Duodenal mucosa (tissue), 2 donors: ENCODE measurements at regions not wholly inside any gene's neighbourhood (a gene's known extent, or its start where the extent isn't known, plus 50 kb on each side); places are given as distances from the start of the nearest gene placed in this dataset.
"Not testable (repeated sequence)": the region's sequence is repeated elsewhere in the genome, so short reads cannot be mapped to it uniquely, and the experiment has no call there.

Source experiments
- H3K27ac ChIP-seq: one replicate; pipeline ENCODE4 v1.7.0; 2013; ENCODE audit warnings: low read depth, low read length
- H3K27me3 ChIP-seq, 2 donors: one replicate each; pipeline ENCODE4 v1.7.0; 2013; ENCODE audit warnings: low read length in 2 of 2, control low read depth in 1 of 2; ENCODE audit not compliant: insufficient read depth in 2 of 2, control insufficient read depth in 1 of 2
- H3K36me3 ChIP-seq, 2 donors: one replicate each; pipeline ENCODE4 v1.7.0; 2013; ENCODE audit warnings: low read length in 2 of 2, control low read depth in 1 of 2; ENCODE audit not compliant: insufficient read depth in 2 of 2, control insufficient read depth in 1 of 2
- H3K4me1 ChIP-seq, 2 donors: one replicate each; pipeline ENCODE4 v1.7.0; 2013; ENCODE audit warnings: low read length in 2 of 2, control low read depth in 1 of 2; ENCODE audit not compliant: insufficient read depth in 2 of 2, control insufficient read depth in 1 of 2
- H3K4me3 ChIP-seq, 2 donors: one replicate each; pipeline ENCODE4 v1.7.0; 2013; ENCODE audit warnings: low read length in 2 of 2, low read depth in 1 of 2
- H3K9ac ChIP-seq, 2 donors: one replicate each; pipeline ENCODE4 v1.7.0; 2013; ENCODE audit warnings: low read length in 2 of 2, low read depth in 1 of 2
- H3K9me3 ChIP-seq, 2 donors: one replicate each; pipeline ENCODE4 v1.7.0; 2013; ENCODE audit warnings: low read length in 2 of 2, control low read depth in 1 of 2; ENCODE audit not compliant: control insufficient read depth in 1 of 2

GRCh38 chr7:29699723-29700122 lies 106.6 kb upstream of the WIPF3 start:
- H3K27ac ChIP-seq, H3K9ac ChIP-seq, H3K4me1 ChIP-seq: not testable (repeated sequence)

GRCh38 chr7:29701540-29701939 lies 104.8 kb upstream of the WIPF3 start:
- H3K27me3 ChIP-seq, H3K27ac ChIP-seq, H3K9me3 ChIP-seq, H3K4me1 ChIP-seq, H3K4me3 ChIP-seq, H3K36me3 ChIP-seq, H3K9ac ChIP-seq: not testable (repeated sequence)

More at GRCh38 chr7:29699723-29700122, 106.6 kb upstream of the WIPF3 start:
- not testable (repeated sequence) for H3K36me3 ChIP-seq, H3K9me3 ChIP-seq, H3K4me3 ChIP-seq, H3K27me3 ChIP-seq

- not testable (repeated sequence) for H3K27ac ChIP-seq, H3K27me3 ChIP-seq, H3K9me3 ChIP-seq, H3K36me3 ChIP-seq, H3K4me1 ChIP-seq, H3K4me3 ChIP-seq, H3K9ac ChIP-seq
Measured at GRCh38 chr7:29703830-29704229, 102.5 kb upstream of the WIPF3 start.

GRCh38 chr7:29709002-29709401 lies 97.3 kb upstream of the WIPF3 start:
- not testable (repeated sequence) for H3K9me3 ChIP-seq, H3K36me3 ChIP-seq, H3K27ac ChIP-seq, H3K27me3 ChIP-seq, H3K4me3 ChIP-seq, H3K4me1 ChIP-seq, H3K9ac ChIP-seq

- H3K9me3 ChIP-seq, H3K27ac ChIP-seq, H3K36me3 ChIP-seq, H3K4me1 ChIP-seq, H3K4me3 ChIP-seq, H3K9ac ChIP-seq, H3K27me3 ChIP-seq: not testable (repeated sequence)
Measured at GRCh38 chr7:29723127-29723526, 83.2 kb upstream of the WIPF3 start.

- no peak overlapping the region for H3K4me3 ChIP-seq
- H3K9me3 ChIP-seq: no peaks in the 10 kb centered on the region
- H3K27ac ChIP-seq: no peak overlapping the region
- no peaks in the 10 kb centered on the region for H3K36me3 ChIP-seq
- H3K4me1 ChIP-seq: no peaks in the 10 kb centered on the region
- no peaks in the 10 kb centered on the region for H3K27me3 ChIP-seq
- H3K9ac ChIP-seq: no peak overlapping the region
Measured at GRCh38 chr7:29723599-29723998, 82.7 kb upstream of the WIPF3 start.

GRCh38 chr7:29729534-29730165 lies 76.7 kb upstream of the WIPF3 start:
- H3K4me3 ChIP-seq, H3K27me3 ChIP-seq, H3K4me1 ChIP-seq, H3K9ac ChIP-seq, H3K9me3 ChIP-seq, H3K36me3 ChIP-seq, H3K27ac ChIP-seq: not testable (repeated sequence)

GRCh38 chr7:29734246-29734731 lies 72.0 kb upstream of the WIPF3 start:
- no peaks in the 10 kb centered on the region for H3K27me3 ChIP-seq

GRCh38 chr7:29747645-29748245 lies 58.6 kb upstream of the WIPF3 start:
- not testable (repeated sequence) for H3K9ac ChIP-seq, H3K4me1 ChIP-seq, H3K4me3 ChIP-seq, H3K36me3 ChIP-seq, H3K27ac ChIP-seq, H3K27me3 ChIP-seq, H3K9me3 ChIP-seq

More at GRCh38 chr7:29734246-29734731, 72.0 kb upstream of the WIPF3 start:
- Histone ChIP-seq H3K36me3 (no peaks in the 10 kb centered on the region), H3K27ac (no peak overlapping the region), H3K4me3 (no peak overlapping the region), H3K9ac (no peak overlapping the region), H3K4me1 (no peaks in the 10 kb centered on the region), H3K9me3 (no peaks in the 10 kb centered on the region)

- Histone ChIP-seq H3K36me3 (no peaks in the 10 kb centered on the region), H3K4me1 (peaks cover 0 to 3% of the 10 kb centered on the region in 2 donors), H3K9ac (no peak overlapping the region), H3K9me3 (no peaks in the 10 kb centered on the region), H3K27ac (no peak overlapping the region), H3K4me3 (no peak overlapping the region), H3K27me3 (no peaks in the 10 kb centered on the region)
Measured at GRCh38 chr7:29748286-29749099, 57.8 kb upstream of the WIPF3 start.
